HG02943 (cell line): ENCODE measurements at regions not wholly inside any gene's neighbourhood (a gene's known extent, or its start where the extent isn't known, plus 50 kb on each side); places are given as distances from the start of the nearest gene placed in this dataset.

ENCODE experiments used
- ATAC-seq: cut with Tn5 transposase; IDR thresholded peaks from one replicate; pipeline ENCODE4 v1.9.1; 2021; ENCODE audit warnings: mild to moderate bottlenecking, low read depth, moderate library complexity; ENCODE audit not compliant: unreplicated experiment

DNA sequence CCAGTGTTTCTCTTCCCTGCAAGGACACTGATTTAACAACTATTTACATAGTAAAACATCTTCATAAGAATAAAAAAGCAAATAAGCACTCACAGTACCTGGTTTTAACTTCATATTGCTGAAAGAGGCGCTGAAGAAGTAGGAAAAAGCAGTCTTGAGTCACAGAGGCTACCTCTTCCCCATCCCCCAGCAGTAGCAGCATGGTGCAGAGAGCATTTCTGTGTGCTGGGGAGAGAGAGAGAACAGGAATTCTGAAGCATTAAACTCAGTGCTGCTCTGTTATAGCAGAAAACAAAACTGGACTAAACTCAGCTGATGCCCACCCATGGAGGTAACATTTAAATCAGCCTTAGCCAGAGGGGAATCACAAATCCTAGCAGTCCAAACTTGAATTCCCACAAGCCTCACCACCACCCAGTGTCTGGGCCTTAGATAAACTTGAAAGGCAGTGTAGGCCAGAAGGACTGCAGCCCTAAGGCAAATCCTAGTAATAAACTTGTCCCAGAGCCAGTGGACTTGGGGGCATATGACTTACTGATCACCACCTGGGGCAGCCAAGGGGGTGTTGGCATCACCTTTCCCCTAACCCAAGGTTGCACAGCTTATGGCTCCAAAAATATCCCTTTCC, 321.8 kb upstream of the CWC22 start:
- no peak for ATAC-seq

DNA sequence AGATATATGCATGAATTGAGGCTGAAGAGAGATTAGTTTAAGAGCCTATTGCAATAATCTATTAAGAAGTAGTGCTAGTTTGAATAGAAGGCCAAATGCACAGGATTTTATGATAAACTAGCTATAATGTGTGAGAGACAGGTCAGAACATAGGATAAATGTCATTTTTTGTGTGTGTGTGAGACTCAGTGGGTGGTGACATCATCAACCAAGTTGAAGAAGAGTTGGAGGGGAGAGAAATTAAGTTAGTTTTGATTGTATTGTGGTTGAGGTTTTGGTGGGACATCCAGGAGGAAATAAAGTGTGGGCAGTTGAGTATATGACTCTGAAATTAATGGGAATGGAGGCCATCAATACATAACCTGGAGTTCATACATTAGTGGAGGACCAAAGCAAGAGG, 320.1 kb upstream of the CWC22 start:
- no peak for ATAC-seq

DNA sequence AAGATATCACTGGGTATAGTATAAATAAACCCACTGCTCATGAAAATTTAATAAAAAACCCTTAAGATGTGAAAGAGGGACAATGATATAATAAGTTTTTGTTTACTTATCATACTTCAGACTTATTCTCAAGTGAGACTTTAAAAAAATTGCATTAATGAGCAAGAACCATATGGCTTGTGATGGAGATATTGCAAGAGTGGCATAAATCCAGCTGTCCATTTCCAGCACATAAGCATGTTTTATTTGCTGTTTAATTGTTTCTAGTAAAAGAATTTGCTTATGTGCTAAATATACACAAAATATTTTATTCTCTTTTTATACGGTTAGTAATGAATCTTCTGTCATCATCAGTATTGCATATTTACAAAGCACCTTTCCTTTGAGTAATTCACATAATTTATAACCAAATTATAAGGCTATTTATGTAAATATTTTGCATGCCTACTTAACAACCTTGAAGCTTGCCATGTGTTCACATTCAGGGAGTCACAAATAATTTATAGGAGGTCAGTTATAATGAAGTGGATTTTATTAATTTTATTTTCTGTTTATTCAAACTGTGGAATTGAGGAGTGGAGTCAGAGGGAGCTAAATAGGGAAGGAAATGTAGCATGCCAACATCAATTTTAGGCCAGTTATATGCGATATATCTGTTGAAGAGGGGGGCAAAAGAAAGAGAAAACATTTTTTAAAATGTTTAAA, 318.5 kb upstream of the CWC22 start:
- no peak for ATAC-seq

DNA sequence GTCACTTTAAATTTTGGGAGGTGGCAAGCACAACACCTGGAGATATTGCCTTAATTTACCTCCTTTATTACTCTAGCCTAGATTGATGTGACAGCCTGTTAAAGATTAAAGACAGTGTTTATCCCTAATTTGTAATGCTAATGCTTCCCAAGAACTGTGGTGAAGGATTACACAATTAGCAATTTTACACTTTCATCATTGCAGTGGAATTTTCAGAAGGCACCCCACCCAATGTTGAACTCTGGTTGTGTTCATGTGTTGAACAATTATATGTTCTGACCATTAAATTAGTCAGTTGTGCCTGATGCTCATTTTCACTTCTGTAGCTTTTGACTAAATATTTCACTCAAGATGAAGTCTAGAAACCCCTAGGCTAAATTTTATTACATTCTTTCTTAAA, 317.1 kb upstream of the CWC22 start:
- ATAC-seq, result no peak

DNA sequence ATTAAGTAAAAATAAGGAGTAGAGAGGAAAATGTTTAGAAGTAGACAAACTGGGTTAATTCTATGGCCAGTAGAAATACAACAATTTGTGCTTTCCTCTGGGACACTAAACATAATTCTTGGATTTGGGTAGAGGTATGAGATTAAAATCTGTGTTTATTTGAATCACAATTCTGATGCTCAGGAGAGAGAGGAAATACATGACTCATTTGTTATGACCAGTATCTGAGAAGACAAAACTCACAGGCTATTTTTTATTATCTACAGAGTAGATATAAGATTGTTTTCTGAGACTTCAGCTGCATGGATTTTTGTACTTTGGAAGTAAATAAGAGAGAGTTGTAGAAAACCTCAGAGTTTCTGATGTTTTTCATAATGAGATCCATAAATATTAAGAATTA, 315.7 kb upstream of the CWC22 start:
- no peak for ATAC-seq

DNA sequence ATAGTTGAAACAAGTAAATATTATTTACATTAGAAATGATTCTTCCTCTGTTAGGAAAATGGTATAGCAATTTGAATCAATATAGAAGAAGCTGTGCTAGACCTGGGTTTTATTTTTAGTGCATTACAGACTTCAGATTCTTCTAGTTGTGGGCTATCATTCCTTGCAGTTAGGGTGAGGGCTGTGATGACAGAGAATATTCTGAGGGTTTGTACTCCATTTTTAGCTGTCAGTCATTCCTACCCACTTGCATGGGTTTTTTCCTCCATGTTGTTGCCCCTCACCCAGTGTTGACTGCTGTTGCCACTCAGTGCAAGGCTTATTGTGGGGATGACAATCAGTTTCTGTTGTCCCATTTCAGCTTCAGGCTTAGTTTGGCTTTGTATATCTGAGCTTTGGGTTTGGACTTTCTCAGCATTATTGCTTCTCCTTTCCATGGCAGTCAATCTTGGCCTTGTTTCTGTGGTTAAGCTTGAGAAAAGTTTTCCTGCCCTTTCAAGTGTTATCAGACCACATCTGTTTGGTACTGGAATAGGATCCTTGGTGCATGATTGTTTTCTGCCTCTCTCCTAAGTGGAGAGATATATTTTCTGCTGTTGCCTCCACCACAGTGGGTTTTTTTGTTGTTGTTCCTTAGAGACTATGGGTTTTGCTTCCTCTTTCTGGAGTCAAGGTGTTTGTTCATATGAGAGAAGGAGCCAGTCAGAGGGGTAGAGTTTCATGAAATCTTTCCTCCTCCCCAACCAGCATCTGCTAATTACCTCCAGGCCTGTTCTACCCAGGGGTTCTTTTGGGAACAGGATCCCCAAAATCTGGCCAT, 312.7 kb upstream of the CWC22 start:
- ATAC-seq, result no peak

DNA sequence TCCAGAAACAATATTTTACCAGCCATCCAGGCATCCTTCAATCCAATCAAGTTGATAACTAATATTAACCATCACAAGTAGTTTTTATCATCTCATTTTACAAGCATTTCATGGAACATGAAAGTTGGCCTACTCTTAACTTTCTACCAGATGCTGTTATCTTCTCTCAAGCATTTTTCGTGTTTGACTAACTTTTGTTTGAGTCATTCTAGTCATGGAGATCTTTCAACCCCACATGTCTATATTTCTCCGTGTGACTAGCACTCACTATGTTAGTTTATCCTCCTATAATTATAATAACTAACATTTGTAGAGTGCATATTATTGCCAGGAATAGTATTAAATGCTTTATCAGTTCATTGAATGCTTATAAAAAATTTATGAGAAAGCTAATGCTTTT, 307.0 kb upstream of the CWC22 start:
- ATAC-seq, result no peak

DNA sequence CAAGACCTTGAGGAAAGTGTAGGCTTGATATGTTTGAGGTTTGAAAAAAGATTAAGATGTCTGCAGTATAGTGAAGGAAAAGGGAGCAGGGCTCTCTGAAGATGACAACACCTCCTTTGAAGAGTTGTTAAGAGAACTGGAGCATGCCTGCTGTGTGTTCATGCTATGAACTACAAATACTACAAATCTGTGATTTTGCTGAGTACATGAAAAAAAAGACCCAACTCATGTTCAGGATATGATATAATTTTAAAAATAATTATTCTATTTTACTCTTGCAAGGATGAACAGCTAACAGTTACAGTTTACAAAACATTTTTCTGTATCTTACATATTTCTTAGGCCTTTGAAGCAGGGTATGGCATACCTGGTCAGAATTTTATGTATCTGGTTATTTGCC, 305.4 kb upstream of the CWC22 start:
- no peak for ATAC-seq

DNA sequence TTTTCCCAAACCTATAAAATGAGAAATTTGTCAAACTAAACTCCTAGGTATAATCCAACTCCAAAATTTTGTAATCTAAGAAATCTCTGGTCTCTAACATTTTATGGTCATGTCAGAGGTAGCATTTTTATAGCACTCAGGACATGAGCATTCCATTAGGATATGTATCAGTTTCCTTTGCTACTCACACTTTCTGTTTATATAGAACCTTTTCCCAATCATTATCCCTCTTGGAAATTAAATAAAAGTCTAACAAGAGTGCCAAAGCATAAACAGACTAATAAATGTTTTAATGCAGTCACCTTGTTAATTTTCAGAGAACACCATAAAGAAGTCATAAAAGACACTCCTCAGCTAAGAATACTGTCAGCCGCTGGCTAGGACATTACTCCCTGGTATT, 300.0 kb upstream of the CWC22 start:
- ATAC-seq, result no peak

DNA sequence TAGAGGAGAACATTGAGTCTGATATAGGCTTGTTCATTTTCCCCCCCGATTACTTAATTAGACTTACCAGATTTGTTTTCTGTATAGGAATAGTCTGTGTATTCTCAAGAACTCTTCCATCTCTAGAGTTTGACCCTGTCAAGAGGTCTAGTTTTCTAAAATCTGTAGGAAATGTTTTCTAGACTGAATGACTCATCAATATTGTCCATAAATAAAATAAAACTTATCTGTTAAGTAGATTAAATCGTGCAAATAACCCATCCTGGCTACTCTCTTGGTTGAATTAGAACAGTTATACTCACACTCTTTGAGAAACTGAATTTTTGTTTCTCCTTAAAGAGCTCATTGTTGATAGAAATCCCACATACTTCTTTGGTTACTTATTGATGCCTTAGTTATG, 299.2 kb upstream of the CWC22 start:
- no peak for ATAC-seq

DNA sequence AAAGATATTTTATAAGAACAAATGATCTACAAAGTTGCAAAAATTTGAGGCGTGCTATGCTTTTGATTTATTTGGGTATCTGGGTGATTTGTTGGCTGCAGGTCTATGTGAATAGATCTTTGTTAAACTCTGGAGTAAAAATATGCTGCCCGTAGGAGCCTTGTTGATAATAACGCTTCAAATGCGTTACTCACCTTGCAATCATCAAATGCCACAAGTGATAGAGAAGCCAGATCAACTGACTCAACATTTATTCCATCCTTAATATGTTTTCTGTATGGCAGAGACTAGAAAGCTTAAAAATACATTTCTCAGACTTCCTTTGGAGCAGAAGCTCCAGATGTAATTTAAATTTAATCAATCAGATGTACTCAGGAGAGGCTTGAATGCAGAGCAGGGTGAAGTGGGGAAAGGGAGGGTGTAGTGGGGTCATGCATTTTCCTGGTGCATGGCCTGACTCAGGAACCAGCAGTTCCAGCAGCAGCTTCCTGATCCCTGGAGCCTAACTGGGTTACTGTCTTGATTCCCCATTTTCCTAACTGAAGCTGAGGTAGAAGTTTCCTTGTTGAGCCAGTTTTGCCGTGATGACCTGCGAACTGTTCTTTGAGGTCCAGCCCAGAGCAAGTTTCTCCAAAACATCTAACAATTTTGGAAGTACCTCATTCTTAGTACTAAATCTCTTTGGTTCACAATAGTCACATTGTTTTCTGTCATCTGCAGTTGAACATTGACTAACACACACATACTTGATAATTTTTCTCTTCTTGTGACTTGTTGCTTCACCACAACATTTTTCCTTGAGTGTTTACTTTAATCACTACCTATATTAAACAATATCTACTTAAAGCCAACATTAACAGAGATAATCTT, 284.7 kb upstream of the CWC22 start:
- ATAC-seq, result no peak

DNA sequence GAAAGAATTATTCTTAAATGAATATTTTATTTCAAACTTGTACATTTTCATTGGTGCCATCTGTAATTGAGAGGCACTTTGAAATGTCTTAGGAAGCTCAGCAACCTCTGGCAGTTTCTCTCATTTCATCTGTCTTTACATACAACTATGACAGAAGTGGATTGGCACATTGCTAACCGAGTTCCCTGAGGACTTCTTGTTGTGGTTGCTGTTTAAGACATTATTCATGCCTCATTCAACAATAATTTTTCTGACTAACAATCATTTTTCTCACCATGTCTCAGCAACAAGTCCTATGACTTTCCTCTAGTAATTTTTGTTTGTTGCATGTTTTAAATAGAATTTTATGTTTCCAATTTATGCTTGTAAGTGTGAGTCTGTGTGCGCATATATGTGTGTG, 284.0 kb upstream of the CWC22 start:
- no peak for ATAC-seq

DNA sequence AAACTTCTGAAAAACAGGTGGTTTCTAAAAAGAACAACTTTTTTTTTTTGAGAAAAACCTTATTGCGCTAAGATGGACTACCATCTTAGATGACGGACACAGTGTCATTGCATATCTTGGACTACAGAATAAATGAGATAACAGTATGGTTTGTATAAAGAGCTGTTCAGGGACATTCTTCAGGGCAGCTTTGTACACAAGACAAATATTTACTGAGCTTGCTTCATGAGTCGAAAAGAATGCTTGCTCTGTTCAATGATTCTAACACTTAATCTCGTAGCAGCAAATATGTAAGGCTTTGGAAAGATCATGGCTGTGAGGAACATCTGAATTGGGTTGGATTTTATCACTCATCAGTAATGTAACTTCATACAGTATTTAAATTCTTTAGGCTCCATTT, 282.5 kb upstream of the CWC22 start:
- no peak for ATAC-seq

DNA sequence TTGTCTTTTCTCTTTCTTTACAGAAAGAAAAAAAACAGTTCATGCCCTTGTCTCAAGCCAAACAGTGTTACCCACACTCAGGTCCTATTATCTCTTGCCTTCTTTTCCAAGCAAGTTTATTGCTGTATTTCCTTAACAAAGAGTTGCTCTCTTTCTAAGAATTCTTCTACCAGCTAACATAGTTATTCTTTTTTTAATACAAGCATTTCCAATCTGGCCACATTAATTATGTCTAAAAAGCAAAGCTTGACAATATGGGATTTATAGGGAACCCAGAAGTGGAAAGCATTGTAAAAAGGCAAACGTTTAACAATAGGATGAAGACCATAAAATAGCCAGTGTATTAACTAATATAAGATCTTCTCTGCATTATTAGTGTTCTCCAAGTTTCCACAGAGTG, 272.5 kb upstream of the CWC22 start:
- no peak for ATAC-seq

DNA sequence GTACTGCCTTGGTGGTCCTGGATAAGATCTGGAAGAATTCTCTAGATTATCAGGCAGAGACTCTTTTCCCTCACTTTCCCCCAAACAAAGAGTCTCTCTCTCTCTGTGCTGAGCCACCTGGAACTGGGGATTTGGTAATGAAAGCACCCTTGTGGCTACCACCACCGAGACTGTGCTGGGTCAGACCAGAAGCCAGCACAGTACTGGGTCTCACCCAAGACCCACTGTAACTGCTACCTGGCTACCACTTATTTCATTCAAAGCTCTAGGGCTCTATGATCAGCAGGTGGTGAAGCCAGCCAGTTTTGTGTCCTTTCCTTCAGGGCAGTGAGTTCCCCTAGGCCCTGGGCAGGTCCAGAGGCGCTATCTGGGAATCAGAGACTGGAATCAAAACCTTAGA, 269.6 kb upstream of the CWC22 start:
- ATAC-seq, result no peak

DNA sequence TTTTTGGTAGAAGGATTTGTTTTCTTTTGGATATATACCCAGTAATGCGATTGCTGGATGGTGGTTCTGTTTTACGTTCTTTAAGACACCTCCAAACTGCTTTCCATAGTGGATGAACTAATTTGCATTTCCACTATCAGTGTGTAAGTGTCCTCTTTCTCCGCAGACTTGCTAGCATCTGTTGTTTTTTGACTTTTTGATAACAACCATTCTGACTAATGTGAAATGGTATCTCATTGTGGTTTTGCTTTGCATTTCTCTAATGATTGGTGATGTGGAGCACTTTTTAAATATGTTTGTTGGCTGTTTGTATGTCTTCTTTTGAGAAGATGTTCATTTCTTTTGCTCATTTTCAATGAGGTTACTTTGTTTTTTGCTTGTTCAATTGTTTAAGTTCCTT, 260.9 kb upstream of the CWC22 start:
- ATAC-seq, result no peak

DNA sequence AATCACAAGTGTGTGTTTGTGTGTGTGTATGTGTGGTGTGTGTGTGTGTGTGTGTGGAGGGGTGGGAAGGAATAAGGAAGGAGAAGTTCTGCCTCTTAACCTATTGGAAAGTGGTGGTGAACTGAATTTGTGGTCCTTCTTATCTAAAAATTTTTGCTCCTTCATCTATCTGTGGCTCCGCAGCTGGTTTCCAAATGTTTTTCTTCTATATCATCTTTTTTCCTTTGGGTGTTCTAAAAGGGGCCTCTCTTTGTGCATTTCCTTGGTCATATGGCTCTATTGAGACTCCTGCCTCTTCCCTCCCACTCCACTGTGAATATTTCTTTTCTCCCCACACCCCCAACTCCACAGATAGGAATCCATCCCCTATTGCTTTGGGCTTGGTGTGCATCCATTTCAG, 254.9 kb upstream of the CWC22 start:
- ATAC-seq, result no peak

DNA sequence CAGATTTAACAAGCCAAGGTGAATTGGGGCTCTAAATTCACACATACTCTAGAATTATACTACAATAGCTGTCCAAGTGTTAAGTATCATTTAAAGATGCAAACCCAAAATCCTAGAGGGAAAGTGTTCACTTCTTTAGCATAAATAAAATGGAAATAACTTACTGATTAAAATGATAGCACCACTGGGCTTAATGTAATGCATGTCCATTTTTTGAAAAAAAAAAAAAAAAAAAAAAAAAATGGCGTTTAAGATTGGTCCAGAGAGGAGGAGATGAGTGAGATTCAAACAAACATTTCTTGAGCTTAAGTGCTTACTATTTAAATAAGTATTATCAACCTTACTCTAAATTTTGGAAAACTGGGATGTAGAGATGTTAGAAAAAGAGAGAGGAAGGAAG, 251.5 kb upstream of the CWC22 start:
- no peak for ATAC-seq

DNA sequence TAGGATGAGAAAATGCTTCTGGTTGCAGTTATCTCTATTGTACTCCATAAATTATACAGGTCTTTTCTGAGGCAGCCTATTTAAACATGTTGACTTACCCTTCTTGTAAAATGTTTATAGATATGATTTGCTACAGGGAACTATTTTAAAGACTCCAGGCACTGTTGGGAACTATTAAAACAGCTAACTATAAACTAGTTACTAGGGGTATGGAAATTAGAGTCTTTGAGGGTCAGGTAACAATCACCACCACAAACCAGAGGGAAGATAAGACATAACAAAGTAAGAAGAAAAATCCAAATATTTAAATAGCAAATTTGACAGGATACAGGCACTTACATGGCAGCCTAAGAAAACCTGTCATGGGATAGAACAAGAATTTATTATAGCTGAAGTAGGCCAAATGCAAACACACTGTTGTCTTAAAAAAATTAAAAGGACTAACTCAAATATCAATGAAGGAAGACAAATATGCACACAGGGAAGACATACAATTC, 251.0 kb upstream of the CWC22 start:
- no peak for ATAC-seq

DNA sequence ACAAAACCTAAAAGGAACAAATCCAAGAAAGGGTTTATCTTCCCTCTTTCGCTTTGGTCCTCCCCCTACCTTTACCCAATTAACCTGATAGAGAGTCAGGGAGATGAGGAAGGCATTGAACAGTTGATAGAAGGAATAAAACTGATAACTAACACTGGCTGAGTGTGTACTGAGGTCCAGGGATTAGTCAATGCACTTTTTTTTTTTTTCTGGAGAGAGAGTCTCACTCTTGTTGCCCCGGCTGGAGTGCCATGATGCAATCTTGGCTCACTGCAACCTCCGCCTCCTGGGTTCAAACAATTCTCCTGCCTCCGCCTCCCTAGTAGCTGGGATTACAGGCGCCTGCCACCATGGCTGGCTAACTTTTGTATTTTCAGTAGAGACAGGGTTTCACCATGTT, 250.2 kb upstream of the CWC22 start:
- ATAC-seq, result no peak

DNA sequence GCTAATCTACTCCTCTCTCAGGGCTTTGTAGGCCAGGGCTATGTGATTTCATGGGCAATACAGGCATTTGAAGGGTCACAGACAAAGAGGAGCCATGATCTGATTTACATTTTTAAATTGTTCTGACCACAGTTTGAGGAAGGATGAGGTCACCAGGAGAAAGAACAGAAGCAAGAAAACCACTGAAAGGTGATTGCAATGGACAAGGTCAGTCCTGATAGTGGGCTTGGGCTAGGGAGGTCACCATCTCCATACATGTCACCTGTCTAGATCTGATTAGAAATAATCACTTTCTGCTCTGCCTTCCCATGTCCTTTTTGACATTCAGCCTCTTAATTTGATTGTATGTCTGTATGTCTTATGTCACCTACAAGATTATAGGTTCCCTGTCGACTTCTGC, 248.9 kb upstream of the CWC22 start:
- no peak for ATAC-seq
